HepG2 (cell line): ENCODE measurements at regions not wholly inside any gene's neighbourhood (a gene's known extent, or its start where the extent isn't known, plus 50 kb on each side); places are given as distances from the start of the nearest gene placed in this dataset.
A peak's percentile ranks its signal among the peaks of the same experiment; 100 is the strongest.
"Not testable (repeated sequence)": the region's sequence is repeated elsewhere in the genome, so short reads cannot be mapped to it uniquely, and the experiment has no call there.

ENCODE experiments used
- ATAC-seq: fragments of 200-7000 bp; cut with Tn5 transposase; 3 replicates; pipeline ENCODE4 v1.9.1; 2020; ENCODE audit warnings: mild to moderate bottlenecking, moderate library complexity
- BruUV-seq: library from RNA; stranded (reverse); fragments of 400-500 nt; replicated peaks from 2 replicates; lab custom pipeline; 2021; lab: Mats Ljungman, UMichigan
- CTCF ChIA-PET: fragments of 300-600 bp; formaldehyde crosslinking; extraction: SDS; loops from one replicate; lab custom pipeline; 2021; ENCODE audit warnings: low total read pairs, inconsistent platforms, low intra/inter-chr PET ratio; lab: Yijun Ruan, JAX
- POLR2A ChIA-PET: fragments of 350-600 bp; sonication (Branson Sonifier 250); formaldehyde crosslinking; loops from one replicate; lab custom pipeline; 2020; ENCODE audit warnings: antibody characterized with exemption, inconsistent platforms; lab: Yijun Ruan, JAX
- DNase-seq: peaks from one replicate; pipeline ENCODE4 v3.0.0-alpha.2; 2015; ENCODE audit warnings: low spot score
- FAIRE-seq: peaks from 3 replicates; lab custom pipeline; 2011; peaks lifted over from hg19 to GRCh38; lab: Jason Lieb, UNC
- H2AFZ ChIP-seq: one replicate; pipeline ENCODE4 v1.6.1; 2011; ENCODE audit warnings: low read length, inconsistent platforms
- H3K27ac ChIP-seq: fragments of 300-600 bp; 3 replicates; pipeline ENCODE4 v1.8.0; 2011; ENCODE audit warnings: mixed run types, mild to moderate bottlenecking, mixed read lengths, low read length, inconsistent platforms; ENCODE audit not compliant: insufficient read depth; ENCODE audit errors: extremely low read length
- H3K27me3 ChIP-seq, 2 experiments: fragments of 200-600 bp in 1 of 2; 2 replicates in 1 of 2; 3 replicates in 1 of 2; pipeline versions ENCODE4 v1.6.0 to v1.8.0; 2011; ENCODE audit warnings: low read length in 2 of 2, mild to moderate bottlenecking in 2 of 2, moderate library complexity in 2 of 2, inconsistent platforms in 1 of 2; ENCODE audit not compliant: insufficient read depth in 2 of 2, control insufficient read depth in 1 of 2
- H3K36me3 ChIP-seq, 2 experiments: fragments of 200-600 bp in 1 of 2; replicated peaks in 1 of 2; 2 replicates in 1 of 2; 3 replicates in 1 of 2; pipeline versions ENCODE4 v1.5.1 to v1.8.0; 2011; ENCODE audit warnings: low read length in 2 of 2, inconsistent platforms in 1 of 2; ENCODE audit not compliant: insufficient read depth in 2 of 2, control insufficient read depth in 1 of 2
- H3K4me1 ChIP-seq: 2 replicates; pipeline ENCODE4 v1.5.1; 2012; ENCODE audit warnings: low read length, inconsistent platforms; ENCODE audit not compliant: insufficient read depth
- H3K4me2 ChIP-seq: 2 replicates; pipeline ENCODE4 v1.6.0; 2011; ENCODE audit warnings: low read depth, low read length, inconsistent platforms
- H3K4me3 ChIP-seq, 3 experiments: fragments of 200-600 bp in 1 of 3; sonication (generic), shearing (Covaris generic) in 1 of 3; replicated peaks in 1 of 3; 2 replicates each; pipeline ENCODE4 v1.5.1; 2011 to 2016; ENCODE audit warnings: low read length in 3 of 3, inconsistent platforms in 2 of 3, low read depth in 2 of 3, mild to moderate bottlenecking in 2 of 3, control low read depth in 1 of 3, mixed read lengths in 1 of 3; ENCODE audit not compliant: insufficient read depth in 1 of 3
- H3K79me2 ChIP-seq: one replicate; pipeline ENCODE4 v1.6.1; 2011; ENCODE audit warnings: low read length, inconsistent platforms; ENCODE audit not compliant: insufficient read depth
- H3K9ac ChIP-seq: 2 replicates; pipeline ENCODE4 v1.6.0; 2011; ENCODE audit warnings: mild to moderate bottlenecking, low read depth, low read length, inconsistent platforms; ENCODE audit not compliant: insufficient read depth
- H3K9me3 ChIP-seq: 2 replicates; pipeline ENCODE4 v1.5.1; 2012; ENCODE audit warnings: mild to moderate bottlenecking, low read length
- H4K20me1 ChIP-seq: 2 replicates; pipeline ENCODE4 v1.6.0; 2011; ENCODE audit warnings: inconsistent platforms, mild to moderate bottlenecking, low read length, moderate library complexity; ENCODE audit not compliant: insufficient read depth
- AHDC1 ChIP-seq: sonication (generic); formaldehyde crosslinking; IDR thresholded peaks from 2 replicates; pipeline ENCODE4 v1.5.1; 2020; ENCODE audit warnings: mild to moderate bottlenecking, missing genetic modification reagents, borderline replicate concordance
- DPF2 ChIP-seq: sonication (generic); formaldehyde crosslinking; IDR thresholded peaks from 2 replicates; pipeline ENCODE4 v1.4.0; 2020; ENCODE audit warnings: mild to moderate bottlenecking, low read depth, missing genetic modification reagents, borderline replicate concordance
- FOSL1 ChIP-seq: sonication (generic); formaldehyde crosslinking; IDR thresholded peaks from 2 replicates; pipeline ENCODE4 v1.9.0; 2021; ENCODE audit warnings: missing genetic modification reagents, borderline replicate concordance
- FOSL2 ChIP-seq: sonication (generic); formaldehyde crosslinking; IDR thresholded peaks from 2 replicates; pipeline ENCODE4 v1.4.0; 2020; ENCODE audit warnings: missing genetic modification reagents
- FOXA3 ChIP-seq: IDR thresholded peaks from 2 replicates; pipeline ENCODE4 v1.6.1; 2016; ENCODE audit warnings: missing genetic modification reagents, missing compliant biosample characterization
- FOXJ3 ChIP-seq: sonication (generic); formaldehyde crosslinking; IDR thresholded peaks from 2 replicates; pipeline ENCODE4 v1.4.0; 2020; ENCODE audit warnings: missing genetic modification reagents, mild to moderate bottlenecking, borderline replicate concordance
- GATAD1 ChIP-seq: IDR thresholded peaks from 2 replicates; pipeline ENCODE4 v1.6.1; 2016; ENCODE audit warnings: missing genetic modification reagents, missing compliant biosample characterization
- HNF4A ChIP-seq: sonication (generic); formaldehyde crosslinking; IDR thresholded peaks from 2 replicates; pipeline ENCODE4 v1.4.0; 2020; ENCODE audit warnings: missing genetic modification reagents
- PITX1 ChIP-seq: sonication (generic); formaldehyde crosslinking; IDR thresholded peaks from 2 replicates; pipeline ENCODE4 v1.5.1; 2020; ENCODE audit warnings: mild to moderate bottlenecking, missing genetic modification reagents
- REPIN1 ChIP-seq: sonication (generic); formaldehyde crosslinking; IDR thresholded peaks from 2 replicates; pipeline ENCODE4 v1.8.0; 2022; ENCODE audit warnings: missing genetic modification reagents, low read depth, mild to moderate bottlenecking, borderline replicate concordance
- SOX13 ChIP-seq, 3 experiments: fragments of 450-650 bp in 1 of 3; sonication (generic) in 1 of 3; formaldehyde crosslinking in 1 of 3; IDR thresholded peaks in 2 of 3; conservative IDR thresholded peaks in 1 of 3; 2 replicates each; pipeline versions ENCODE4 v1.5.0 to v1.6.1; 2016 to 2020; ENCODE audit warnings: antibody characterized with exemption in 1 of 3, mild to moderate bottlenecking in 1 of 3, missing compliant biosample characterization in 1 of 3, missing genetic modification reagents in 1 of 3, moderate library complexity in 1 of 3
- SOX5 ChIP-seq: IDR thresholded peaks from 2 replicates; pipeline ENCODE4 v1.6.1; 2016; ENCODE audit warnings: borderline replicate concordance
- THAP11 ChIP-seq: IDR thresholded peaks from 2 replicates; pipeline ENCODE4 v1.6.1; 2016; ENCODE audit warnings: missing biosample characterization, missing genetic modification reagents
- WGBS: methylation state at CpG from one replicate; pipeline ENCODE4 v1.1.6; 2017; ENCODE audit warnings: low lambda C conversion rate; 5-methylcytosine and 5-hydroxymethylcytosine counted together
- in situ Hi-C: cut with HindIII; loops from 2 replicates; pipeline ENCODE4 v1.10.0; 2017; ENCODE audit warnings: low pct_unique_long_range_greater_than_20kb; ENCODE audit not compliant: extremely low pct_ligation_motif_present
- intact Hi-C: fragments of 100-400 bp; cut with micrococcal nuclease; formaldehyde crosslinking; loops from one replicate; pipeline ENCODE4 v1.10.0; 2022; ENCODE audit not compliant: unreplicated experiment
- TF ChIP-seq, protein P1 (sequence below): IDR thresholded peaks from 2 replicates; pipeline ENCODE4 v1.4.0; 2020; ENCODE audit warnings: mild to moderate bottlenecking, missing genetic modification reagents

GRCh38 chr7:76117306-76117991, 69.5 kb downstream of the MDH2 start:
- peak overlapping the region; percentile 98 for H3K27ac ChIP-seq
- not testable (repeated sequence) for H3K27me3 ChIP-seq; TF ChIP-seq SOX13 (IDR thresholded peaks at IDR 0.05)
- 0 out of 2 replicates have a peak, but pooled peaks have one; percentile 13 for TF ChIP-seq FOSL1 (CRISPR knock-in tag)
- TF ChIP-seq PITX1 (CRISPR knock-in tag), result 0 out of 2 replicates have a peak, but pooled peaks have one; percentile 25
- peak in 1 of 2 experiments; percentile 94; a peak in 2 of 4 replicates for TF ChIP-seq SOX13 (CRISPR knock-in tag; conservative IDR thresholded peaks at IDR 0.05 in 1 of 2, IDR thresholded peaks at IDR 0.05 in 1 of 2)
- 0 out of 2 replicates have a peak, but pooled peaks have one; percentile 47 for TF ChIP-seq REPIN1 (CRISPR knock-in tag)
- peak; percentile 39; the same call in 1 of the 2 replicates for TF ChIP-seq THAP11 (CRISPR knock-in tag)
- TF ChIP-seq FOXA3 (CRISPR knock-in tag), result peak; percentile 81
- peak; percentile 63; the same call in 1 of the 2 replicates for TF ChIP-seq HNF4A
- TF ChIP-seq, protein P1, sequence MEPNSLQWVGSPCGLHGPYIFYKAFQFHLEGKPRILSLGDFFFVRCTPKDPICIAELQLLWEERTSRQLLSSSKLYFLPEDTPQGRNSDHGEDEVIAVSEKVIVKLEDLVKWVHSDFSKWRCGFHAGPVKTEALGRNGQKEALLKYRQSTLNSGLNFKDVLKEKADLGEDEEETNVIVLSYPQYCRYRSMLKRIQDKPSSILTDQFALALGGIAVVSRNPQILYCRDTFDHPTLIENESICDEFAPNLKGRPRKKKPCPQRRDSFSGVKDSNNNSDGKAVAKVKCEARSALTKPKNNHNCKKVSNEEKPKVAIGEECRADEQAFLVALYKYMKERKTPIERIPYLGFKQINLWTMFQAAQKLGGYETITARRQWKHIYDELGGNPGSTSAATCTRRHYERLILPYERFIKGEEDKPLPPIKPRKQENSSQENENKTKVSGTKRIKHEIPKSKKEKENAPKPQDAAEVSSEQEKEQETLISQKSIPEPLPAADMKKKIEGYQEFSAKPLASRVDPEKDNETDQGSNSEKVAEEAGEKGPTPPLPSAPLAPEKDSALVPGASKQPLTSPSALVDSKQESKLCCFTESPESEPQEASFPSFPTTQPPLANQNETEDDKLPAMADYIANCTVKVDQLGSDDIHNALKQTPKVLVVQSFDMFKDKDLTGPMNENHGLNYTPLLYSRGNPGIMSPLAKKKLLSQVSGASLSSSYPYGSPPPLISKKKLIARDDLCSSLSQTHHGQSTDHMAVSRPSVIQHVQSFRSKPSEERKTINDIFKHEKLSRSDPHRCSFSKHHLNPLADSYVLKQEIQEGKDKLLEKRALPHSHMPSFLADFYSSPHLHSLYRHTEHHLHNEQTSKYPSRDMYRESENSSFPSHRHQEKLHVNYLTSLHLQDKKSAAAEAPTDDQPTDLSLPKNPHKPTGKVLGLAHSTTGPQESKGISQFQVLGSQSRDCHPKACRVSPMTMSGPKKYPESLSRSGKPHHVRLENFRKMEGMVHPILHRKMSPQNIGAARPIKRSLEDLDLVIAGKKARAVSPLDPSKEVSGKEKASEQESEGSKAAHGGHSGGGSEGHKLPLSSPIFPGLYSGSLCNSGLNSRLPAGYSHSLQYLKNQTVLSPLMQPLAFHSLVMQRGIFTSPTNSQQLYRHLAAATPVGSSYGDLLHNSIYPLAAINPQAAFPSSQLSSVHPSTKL, result peak; percentile 87
- TF ChIP-seq GATAD1 (CRISPR knock-in tag), result peak; percentile 43; the same call in 1 of the 2 replicates
- peak; percentile 69 for TF ChIP-seq FOSL2 (CRISPR knock-in tag)
- TF ChIP-seq DPF2, result 0 out of 2 replicates have a peak, but pooled peaks have one; percentile 44
- TF ChIP-seq AHDC1, result peak; percentile 66; the same call in 1 of the 2 replicates
- peak; percentile 68; the same call in 1 of the 2 replicates for TF ChIP-seq FOXJ3 (CRISPR knock-in tag)
- TF ChIP-seq SOX5 (CRISPR knock-in tag), result peak; percentile 93

More at GRCh38 chr7:76117306-76117991, 69.5 kb downstream of the MDH2 start:
- H2AFZ ChIP-seq, H3K79me2 ChIP-seq, H4K20me1 ChIP-seq, H3K9me3 ChIP-seq, CTCF ChIA-PET, H3K36me3 ChIP-seq, in situ Hi-C loops, intact Hi-C loops: not testable (repeated sequence)
- TSS peak; percentile 90 for BruUV-seq
- peak overlapping the region; percentile 68 for H3K4me2 ChIP-seq
- peak overlapping the region; percentile 36 to 45 (median 39); a peak in 5 of 6 replicates for H3K4me3 ChIP-seq
- peak overlapping the region; percentile 88 for H3K9ac ChIP-seq
- DNase-seq, result peak; percentile 92
- peak; percentile 32 for FAIRE-seq
- H3K4me1 ChIP-seq, result peaks cover 93% of the 10 kb centered on the region
- POLR2A ChIA-PET, result interaction anchor here (1.8 to 2.0 kb wide), 3 partner anchors 10 to 70 kb away, joined by 5 to 24 read pairs (median 6); partner anchors contain the start of genes MDH2 and STYXL1
- 9% methylated on average over 5 of the region's 5 CpGs for WGBS
- ATAC-seq, result peak; percentile 50
